Upper lobe of left lung (tissue), 4 donors: ENCODE measurements at regions not wholly inside any gene's neighbourhood (a gene's known extent, or its start where the extent isn't known, plus 50 kb on each side); places are given as distances from the start of the nearest gene placed in this dataset.

Source experiments
- CTCF ChIP-seq, 6 experiments: fragments of 450-650 bp in 4 of 6; fragments of 200-600 bp in 2 of 6; sonication (generic) in 2 of 6; IDR thresholded peaks; one replicate each; pipeline ENCODE4 v1.5.1; 2016 to 2019; ENCODE audit warnings: antibody characterized with exemption in 6 of 6
- POLR2AphosphoS5 ChIP-seq, 2 donors: sonication (generic); formaldehyde crosslinking; IDR thresholded peaks; one replicate each; pipeline ENCODE4 v1.5.1; 2017; ENCODE audit warnings: antibody characterized with exemption in 2 of 2

DNA sequence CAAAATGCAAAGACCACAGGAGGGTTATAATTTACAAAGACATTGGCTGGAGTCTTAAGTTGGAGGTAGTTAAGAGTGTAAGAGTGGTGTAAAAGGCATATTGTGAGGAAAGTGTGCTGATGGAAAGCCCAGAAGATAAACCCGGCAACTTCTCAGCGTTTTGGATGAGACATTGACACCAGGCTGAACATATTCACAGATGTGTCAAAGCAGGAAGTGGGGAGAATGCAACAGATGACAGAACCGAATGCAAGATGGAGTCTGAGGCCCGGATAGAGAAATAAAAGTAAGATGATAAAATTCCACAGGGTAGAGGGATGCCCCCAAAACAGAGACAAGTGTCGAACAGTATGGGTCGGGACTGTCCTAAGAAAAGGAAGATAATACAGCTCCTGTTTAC, 230.4 kb upstream of the TMEM72 start:
- TF ChIP-seq CTCF (IDR thresholded peaks at IDR 0.05) (no peak), POLR2AphosphoS5 (IDR thresholded peaks at IDR 0.05) (no peak)
